Muscle of leg (tissue), 3 donors: ENCODE measurements at regions not wholly inside any gene's neighbourhood (a gene's known extent, or its start where the extent isn't known, plus 50 kb on each side); places are given as distances from the start of the nearest gene placed in this dataset.

Experiments used
- DNase-seq: peaks from one replicate; pipeline ENCODE4 v3.0.0; 2013
- H3K27ac ChIP-seq: one replicate; pipeline ENCODE4 v1.5.1; 2013; ENCODE audit warnings: mild to moderate bottlenecking, low read length, control low read depth
- H3K27me3 ChIP-seq: one replicate; pipeline ENCODE4 v1.6.1; 2013; ENCODE audit warnings: low read length; ENCODE audit not compliant: control insufficient read depth, insufficient read depth
- H3K36me3 ChIP-seq: one replicate; pipeline ENCODE4 v1.6.1; 2013; ENCODE audit warnings: low read length; ENCODE audit not compliant: control insufficient read depth, insufficient read depth
- H3K4me1 ChIP-seq: one replicate; pipeline ENCODE4 v1.6.1; 2013; ENCODE audit warnings: low read length; ENCODE audit not compliant: control insufficient read depth, insufficient read depth
- H3K4me3 ChIP-seq: one replicate; pipeline ENCODE4 v1.5.1; 2013; ENCODE audit warnings: low read length, control low read depth
- H3K9me3 ChIP-seq: replicated peaks from 2 replicates; pipeline ENCODE4 v1.6.1; 2013; ENCODE audit warnings: low read depth, low read length; ENCODE audit not compliant: control insufficient read depth
- WGBS: methylation state at CpG from one replicate; pipeline ENCODE4 v1.1.5; 2013; ENCODE audit warnings: missing lambda C conversion rate; ENCODE audit not compliant: insufficient coverage; 5-methylcytosine and 5-hydroxymethylcytosine counted together

DNA sequence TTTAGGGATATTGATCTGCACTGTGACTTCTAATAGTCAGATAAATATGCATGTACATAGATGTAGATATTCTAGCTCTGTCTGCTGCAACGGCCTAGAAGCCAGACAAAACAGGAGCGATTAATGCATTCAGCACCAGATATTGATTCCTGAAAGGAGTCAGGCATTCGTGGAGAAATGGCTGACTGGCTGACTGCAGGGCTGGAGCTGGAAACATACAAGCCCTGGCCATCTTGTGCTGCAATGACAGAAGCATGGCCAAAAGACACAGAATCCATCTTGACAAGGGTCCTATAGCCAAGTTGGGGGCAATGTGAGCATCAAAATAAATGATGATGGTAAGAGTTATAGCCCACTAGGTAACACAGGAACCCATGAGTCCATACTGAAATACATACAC is 231.5 kb upstream of the KLHL29 start:
- no peaks in the 10 kb centered on the region for H3K27me3 ChIP-seq
- no peaks in the 10 kb centered on the region for H3K36me3 ChIP-seq
- no peak for DNase-seq
- H3K27ac ChIP-seq: no peak overlapping the region
- no peaks in the 10 kb centered on the region for H3K9me3 ChIP-seq
- H3K4me3 ChIP-seq: no peak overlapping the region
- peaks cover 8% of the 10 kb centered on the region for H3K4me1 ChIP-seq
- WGBS: 71% methylated on average over 3 of the region's 3 CpGs

GRCh38 chr2:23155022-23155421 is 230.0 kb upstream of the KLHL29 start:
- Histone ChIP-seq H3K9me3 (no peaks in the 10 kb centered on the region), H3K4me3 (no peak overlapping the region), H3K27ac (no peak overlapping the region), H3K4me1 (peaks cover 13% of the 10 kb centered on the region), H3K27me3 (no peaks in the 10 kb centered on the region), H3K36me3 (no peaks in the 10 kb centered on the region)
- no peak for DNase-seq
- 90% methylated on average over 2 of the region's 4 CpGs for WGBS

- no peaks in the 10 kb centered on the region for H3K36me3 ChIP-seq
- peak overlapping the region; percentile 83 for H3K27ac ChIP-seq
- H3K4me3 ChIP-seq: no peak overlapping the region
- H3K9me3 ChIP-seq: no peaks in the 10 kb centered on the region
- peak; percentile 93 for DNase-seq
- H3K27me3 ChIP-seq: no peaks in the 10 kb centered on the region
- peaks cover 15% of the 10 kb centered on the region for H3K4me1 ChIP-seq
Observed at GRCh38 chr2:23157812-23158211, 227.2 kb upstream of the KLHL29 start.

DNA sequence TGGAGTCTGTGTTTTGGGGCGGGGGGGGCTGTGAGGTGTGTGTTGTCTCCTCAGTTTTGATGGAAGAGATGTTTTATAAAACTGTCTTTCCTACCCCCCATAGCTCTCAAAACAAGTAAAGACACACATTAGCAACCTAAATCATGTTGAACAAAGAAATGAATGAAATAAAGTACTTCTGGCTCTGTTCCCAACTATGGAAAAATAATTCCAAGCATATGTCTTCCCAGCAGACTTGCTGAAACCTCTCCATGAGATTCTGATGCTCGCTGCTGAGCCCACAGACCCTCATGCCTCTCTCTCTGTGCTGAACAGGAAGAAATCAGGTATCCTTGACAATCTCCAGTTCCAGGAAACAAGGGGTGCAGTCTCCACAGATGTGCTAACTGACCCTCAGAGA is 226.7 kb upstream of the KLHL29 start:
- DNase-seq: peak; percentile 62
- H3K9me3 ChIP-seq: no peaks in the 10 kb centered on the region
- no peak overlapping the region for H3K4me3 ChIP-seq
- H3K36me3 ChIP-seq: no peaks in the 10 kb centered on the region
- H3K27me3 ChIP-seq: no peaks in the 10 kb centered on the region
- peaks cover 15% of the 10 kb centered on the region for H3K4me1 ChIP-seq
- peak overlapping the region; percentile 83 for H3K27ac ChIP-seq
- WGBS: no CpG with 5 or more reads among the region's 2 CpGs

DNA sequence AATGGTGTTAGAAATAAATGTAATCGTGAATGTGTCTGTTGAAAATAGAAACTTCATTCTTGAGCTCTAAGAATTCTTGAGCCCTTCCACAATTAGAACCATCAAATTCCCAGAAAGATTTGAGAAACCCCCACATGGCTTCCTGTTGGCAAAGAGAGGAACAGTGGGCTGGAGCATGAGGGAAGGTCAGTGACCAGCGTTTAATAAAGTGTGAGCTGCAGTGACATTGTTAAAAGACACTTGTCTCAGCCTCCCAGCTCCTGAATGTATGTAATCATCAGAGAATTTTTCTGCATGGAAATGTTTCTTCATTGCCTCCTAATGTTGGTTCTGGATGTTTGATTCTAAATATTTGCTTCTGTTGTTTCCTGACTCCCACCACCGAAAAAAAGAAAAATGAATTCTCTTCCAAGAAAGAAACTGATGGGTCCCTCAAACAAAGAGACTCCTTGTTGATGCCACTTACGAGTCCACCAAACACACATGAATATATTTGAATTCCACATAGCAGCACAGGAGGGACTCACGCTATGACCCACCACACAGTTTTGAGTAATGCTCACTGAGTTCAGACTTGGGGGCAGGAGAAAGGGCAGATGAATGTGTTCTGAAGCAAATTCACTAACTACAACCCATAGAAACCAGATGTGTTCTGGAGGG is 225.1 kb upstream of the KLHL29 start:
- Histone ChIP-seq H3K27ac (no peak overlapping the region), H3K9me3 (no peaks in the 10 kb centered on the region), H3K27me3 (no peaks in the 10 kb centered on the region), H3K36me3 (no peaks in the 10 kb centered on the region), H3K4me1 (peaks cover 15% of the 10 kb centered on the region), H3K4me3 (no peak overlapping the region)
- DNase-seq: no peak
- no CpG with 5 or more reads among the region's 5 CpGs for WGBS

- DNase-seq: no peak
- no peak overlapping the region for H3K27ac ChIP-seq
- no peaks in the 10 kb centered on the region for H3K9me3 ChIP-seq
- H3K4me3 ChIP-seq: no peak overlapping the region
- peaks cover 2% of the 10 kb centered on the region for H3K4me1 ChIP-seq
- H3K27me3 ChIP-seq: no peaks in the 10 kb centered on the region
- WGBS: 83% methylated on average over 1 of the region's 2 CpGs
- H3K36me3 ChIP-seq: no peaks in the 10 kb centered on the region
Observed at GRCh38 chr2:23164173-23164572, 220.8 kb upstream of the KLHL29 start.

DNA sequence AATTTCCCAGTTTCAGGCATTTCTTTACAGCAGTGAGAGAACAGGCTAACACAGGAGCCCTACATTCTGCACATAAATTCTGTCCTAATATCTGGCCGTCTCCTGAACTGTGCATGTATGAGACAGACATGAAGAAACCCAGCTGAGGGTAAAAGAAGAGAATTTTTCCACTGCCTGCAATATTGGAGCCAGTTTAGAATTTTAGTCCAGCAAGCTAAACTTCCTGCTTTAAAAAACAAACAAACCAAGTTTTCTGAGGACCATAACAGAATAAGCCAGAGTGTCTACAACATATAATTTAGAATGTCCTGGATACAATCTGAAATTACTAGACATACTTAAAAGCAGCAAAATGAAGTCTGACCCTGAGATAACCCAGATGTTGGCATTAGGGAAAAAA is 215.1 kb upstream of the KLHL29 start:
- Histone ChIP-seq H3K9me3 (no peaks in the 10 kb centered on the region), H3K36me3 (no peaks in the 10 kb centered on the region), H3K4me3 (no peak overlapping the region), H3K4me1 (peaks cover 2% of the 10 kb centered on the region), H3K27ac (no peak overlapping the region), H3K27me3 (no peaks in the 10 kb centered on the region)
- no CpG with 5 or more reads among the region's 1 CpG for WGBS
- DNase-seq: peak; percentile 51

DNA sequence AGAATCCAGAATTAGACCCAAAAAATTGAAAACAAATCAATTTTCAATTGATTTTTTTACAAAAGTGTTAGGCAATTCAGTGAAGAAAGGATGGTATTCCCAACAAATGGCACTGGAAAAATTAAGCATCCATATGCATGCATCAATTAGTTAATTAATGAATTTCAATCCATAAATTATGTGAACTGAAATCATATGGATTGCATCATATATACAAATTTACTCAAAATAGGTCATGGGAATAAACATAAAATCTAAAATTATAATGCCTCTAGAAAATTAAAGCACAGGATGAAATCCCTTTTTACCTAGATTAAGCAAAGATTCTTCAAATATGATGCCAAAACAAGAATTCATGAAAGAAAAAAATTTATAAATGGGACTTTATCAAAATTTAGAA is 213.9 kb upstream of the KLHL29 start:
- no peak overlapping the region for H3K27ac ChIP-seq
- H3K36me3 ChIP-seq: no peaks in the 10 kb centered on the region
- no peaks in the 10 kb centered on the region for H3K9me3 ChIP-seq
- DNase-seq: no peak
- no peaks in the 10 kb centered on the region for H3K27me3 ChIP-seq
- H3K4me1 ChIP-seq: peaks cover 2% of the 10 kb centered on the region
- H3K4me3 ChIP-seq: no peak overlapping the region

DNA sequence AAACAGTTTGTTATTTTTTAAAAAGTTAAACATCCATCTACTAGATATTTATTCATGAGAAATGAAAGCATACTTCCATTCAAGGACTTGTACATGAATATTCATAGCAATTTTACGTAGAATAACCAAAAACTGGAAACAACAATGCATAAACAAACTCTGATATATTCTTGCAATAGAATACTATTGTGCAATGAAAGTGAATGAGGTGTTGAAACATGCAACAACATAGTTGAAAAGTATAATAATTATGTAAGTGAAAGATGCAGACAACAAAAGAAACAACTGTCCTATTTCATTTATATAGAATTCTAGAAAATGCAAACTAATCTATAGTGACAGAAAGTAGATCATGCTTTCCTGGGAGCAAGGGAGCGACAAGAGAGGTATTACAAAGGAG is 206.6 kb upstream of the KLHL29 start:
- H3K4me1 ChIP-seq: no peaks in the 10 kb centered on the region
- H3K4me3 ChIP-seq: no peak overlapping the region
- no peaks in the 10 kb centered on the region for H3K27me3 ChIP-seq
- WGBS: no CpG with 5 or more reads among the region's 2 CpGs
- no peaks in the 10 kb centered on the region for H3K36me3 ChIP-seq
- H3K27ac ChIP-seq: no peak overlapping the region
- DNase-seq: no peak
- H3K9me3 ChIP-seq: peaks cover 2% of the 10 kb centered on the region

DNA sequence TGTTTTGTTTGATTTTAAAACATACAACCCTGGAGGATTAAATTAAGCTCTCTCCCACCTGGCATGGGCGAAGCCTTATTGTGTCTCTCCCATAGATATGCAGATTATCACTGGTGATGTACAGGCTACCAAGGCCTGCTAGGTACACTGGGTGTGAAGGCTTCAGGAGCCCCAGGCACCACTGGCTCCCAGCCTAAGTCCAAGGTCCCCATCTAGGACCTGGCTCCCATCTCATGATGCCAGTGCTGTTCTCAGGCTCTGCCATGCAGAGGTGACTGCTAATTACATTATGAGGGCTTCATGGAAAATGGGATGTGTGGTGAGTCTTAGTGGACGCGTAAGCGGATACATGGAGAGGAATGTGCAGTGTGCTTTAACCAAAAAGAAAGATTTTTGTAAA is 201.2 kb upstream of the KLHL29 start:
- H3K27ac ChIP-seq: no peak overlapping the region
- no CpG with 5 or more reads among the region's 4 CpGs for WGBS
- peaks cover 2% of the 10 kb centered on the region for H3K9me3 ChIP-seq
- H3K4me3 ChIP-seq: no peak overlapping the region
- no peak for DNase-seq
- H3K36me3 ChIP-seq: no peaks in the 10 kb centered on the region
- no peaks in the 10 kb centered on the region for H3K27me3 ChIP-seq
- no peaks in the 10 kb centered on the region for H3K4me1 ChIP-seq
